OCI-LY1 (cell line): ENCODE measurements at regions not wholly inside any gene's neighbourhood (a gene's known extent, or its start where the extent isn't known, plus 50 kb on each side); places are given as distances from the start of the nearest gene placed in this dataset.

Experiments used
- CTCF ChIP-seq: fragments of 200-600 bp; sonication (generic), shearing (Covaris generic); IDR thresholded peaks from 2 replicates; pipeline ENCODE4 v1.5.1; 2017; ENCODE audit warnings: mild to moderate bottlenecking, antibody characterized with exemption, low read length, moderate library complexity, mixed read lengths
- EZH2 ChIP-seq: fragments of 200-600 bp; sonication (generic), shearing (Covaris generic); IDR thresholded peaks from 2 replicates; pipeline ENCODE4 v1.8.0; 2017; ENCODE audit warnings: borderline replicate concordance, mixed run types, mild to moderate bottlenecking, antibody characterized with exemption, low read length, moderate library complexity, mixed read lengths

- TF ChIP-seq CTCF (no peak), EZH2 (no peak)
Measured at GRCh38 chr5:18032744-18033143, 398.5 kb downstream of the TAF11L14 start.
